SK-N-SH treated with all-trans-retinoic acid at 6 μM for 48 hours (cell line): ENCODE measurements at regions not wholly inside any gene's neighbourhood (a gene's known extent, or its start where the extent isn't known, plus 50 kb on each side); places are given as distances from the start of the nearest gene placed in this dataset.

Source experiments
- ATAC-seq: fragments of 200-7000 bp; cut with Tn5 transposase; 3 replicates; pipeline ENCODE4 v1.9.1; 2020; ENCODE audit warnings: mild to moderate bottlenecking, moderate library complexity
- ARNTL ChIP-seq: fragments of 450-650 bp; formaldehyde crosslinking; IDR thresholded peaks from 2 replicates; pipeline ENCODE4 v1.5.0; 2020; ENCODE audit warnings: low read depth, mild to moderate bottlenecking, moderate library complexity, borderline replicate concordance
- BACH2 ChIP-seq: fragments of 250-450 bp; sonication (Bioruptor Pico); IDR thresholded peaks from 2 replicates; pipeline ENCODE4 v1.9.0; 2021; ENCODE audit warnings: mild to moderate bottlenecking, borderline replicate concordance
- CSDC2 ChIP-seq: fragments of 250-450 bp; sonication (Bioruptor Pico); IDR thresholded peaks from 2 replicates; pipeline ENCODE4 v1.5.0; 2020; ENCODE audit warnings: mild to moderate bottlenecking, moderate library complexity
- ESRRG ChIP-seq: fragments of 250-450 bp; sonication (Bioruptor Pico); IDR thresholded peaks from 2 replicates; pipeline ENCODE4 v1.6.1; 2021; ENCODE audit warnings: mild to moderate bottlenecking
- GLIS3 ChIP-seq: fragments of 250-450 bp; sonication (Bioruptor Pico); IDR thresholded peaks from 2 replicates; pipeline ENCODE4 v1.5.0; 2020; ENCODE audit warnings: mild to moderate bottlenecking, moderate library complexity
- ISL1 ChIP-seq: fragments of 250-450 bp; sonication (Bioruptor Pico); IDR thresholded peaks from 2 replicates; pipeline ENCODE4 v2.1.2; 2022; ENCODE audit warnings: mild to moderate bottlenecking, moderate library complexity
- OSR1 ChIP-seq: fragments of 250-450 bp; sonication (Bioruptor Pico); IDR thresholded peaks from 2 replicates; pipeline ENCODE4 v1.8.0; 2022; ENCODE audit warnings: moderate library complexity, mild to moderate bottlenecking, inconsistent platforms
- PPARA ChIP-seq: fragments of 250-450 bp; sonication (Bioruptor Pico); IDR thresholded peaks from 2 replicates; pipeline ENCODE4 v1.5.0; 2020; ENCODE audit warnings: mild to moderate bottlenecking, borderline replicate concordance
- RARB ChIP-seq: fragments of 250-450 bp; sonication (Bioruptor Pico); IDR thresholded peaks from 2 replicates; pipeline ENCODE4 v1.8.0; 2021; ENCODE audit warnings: mild to moderate bottlenecking, moderate library complexity
- SNAI2 ChIP-seq: fragments of 250-450 bp; sonication (Bioruptor Pico); IDR thresholded peaks from 2 replicates; pipeline ENCODE4 v1.5.0; 2020; ENCODE audit warnings: mild to moderate bottlenecking, moderate library complexity
- TCF4 ChIP-seq: fragments of 250-450 bp; sonication (Bioruptor Pico); IDR thresholded peaks from 2 replicates; pipeline ENCODE4 v1.8.0; 2021; ENCODE audit warnings: mild to moderate bottlenecking, moderate library complexity, borderline replicate concordance
- TOX ChIP-seq: fragments of 250-450 bp; sonication (Bioruptor Pico); IDR thresholded peaks from 2 replicates; pipeline ENCODE4 v1.8.0; 2021; ENCODE audit warnings: mild to moderate bottlenecking, moderate library complexity, borderline replicate concordance
- ZC3H10 ChIP-seq: fragments of 250-450 bp; sonication (Bioruptor Pico); IDR thresholded peaks from 2 replicates; pipeline ENCODE4 v1.5.1; 2021; ENCODE audit warnings: mild to moderate bottlenecking, moderate library complexity
- ZFP3 ChIP-seq: fragments of 250-450 bp; sonication (Bioruptor Pico); IDR thresholded peaks from 2 replicates; pipeline ENCODE4 v1.5.0; 2020; ENCODE audit warnings: mild to moderate bottlenecking, moderate library complexity
- ZFP30 ChIP-seq: fragments of 450-650 bp; formaldehyde crosslinking; IDR thresholded peaks from 2 replicates; pipeline ENCODE4 v1.5.0; 2022; ENCODE audit warnings: mild to moderate bottlenecking, moderate library complexity
- ZNF70 ChIP-seq: fragments of 450-650 bp; formaldehyde crosslinking; IDR thresholded peaks from 2 replicates; pipeline ENCODE4 v1.5.0; 2020; ENCODE audit warnings: mild to moderate bottlenecking, moderate library complexity
- TF ChIP-seq, protein P1 (sequence below): fragments of 250-450 bp; sonication (Bioruptor Pico); IDR thresholded peaks from 2 replicates; pipeline ENCODE4 v1.8.0; 2020; ENCODE audit warnings: mild to moderate bottlenecking, moderate library complexity, borderline replicate concordance
- TF ChIP-seq, protein P2 (sequence below): fragments of 250-450 bp; sonication (Bioruptor Pico); IDR thresholded peaks from 2 replicates; pipeline ENCODE4 v1.5.1; 2020; ENCODE audit warnings: low read depth, mild to moderate bottlenecking, moderate library complexity
- TF ChIP-seq, protein P3 (sequence below): fragments of 250-450 bp; sonication (Bioruptor Pico); IDR thresholded peaks from 2 replicates; pipeline ENCODE4 v1.5.0; 2020; ENCODE audit warnings: mild to moderate bottlenecking, moderate library complexity
- TF ChIP-seq, protein P4 (sequence below): fragments of 250-450 bp; sonication (Bioruptor Pico); IDR thresholded peaks from 2 replicates; pipeline ENCODE4 v1.8.0; 2021; ENCODE audit warnings: low read depth, mild to moderate bottlenecking, moderate library complexity, borderline replicate concordance

DNA sequence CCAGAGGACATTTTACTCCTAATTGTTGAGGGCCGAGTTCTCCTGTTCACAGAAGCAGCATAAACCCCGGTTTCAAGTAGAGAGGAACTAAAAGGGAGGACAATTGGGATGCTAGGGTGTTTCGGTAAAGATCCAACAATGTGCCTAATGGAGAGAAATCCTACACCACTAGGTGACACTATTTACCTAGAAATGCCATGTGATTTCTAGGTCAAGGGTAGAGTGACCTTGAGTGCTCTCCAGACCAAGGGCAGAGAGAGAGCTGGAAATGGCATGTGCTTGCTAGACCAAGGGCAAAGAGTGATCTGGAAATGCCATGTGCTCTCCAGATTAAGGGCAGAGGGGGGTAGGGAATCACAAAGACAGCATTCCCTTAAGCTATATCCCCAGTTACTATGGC, 472.0 kb downstream of the DCDC2C start:
- ATAC-seq = no peak
- TF ChIP-seq ZNF70 (CRISPR knock-in tag) = no peak
- no peak for TF ChIP-seq OSR1 (CRISPR knock-in tag)
- TF ChIP-seq, protein P1, sequence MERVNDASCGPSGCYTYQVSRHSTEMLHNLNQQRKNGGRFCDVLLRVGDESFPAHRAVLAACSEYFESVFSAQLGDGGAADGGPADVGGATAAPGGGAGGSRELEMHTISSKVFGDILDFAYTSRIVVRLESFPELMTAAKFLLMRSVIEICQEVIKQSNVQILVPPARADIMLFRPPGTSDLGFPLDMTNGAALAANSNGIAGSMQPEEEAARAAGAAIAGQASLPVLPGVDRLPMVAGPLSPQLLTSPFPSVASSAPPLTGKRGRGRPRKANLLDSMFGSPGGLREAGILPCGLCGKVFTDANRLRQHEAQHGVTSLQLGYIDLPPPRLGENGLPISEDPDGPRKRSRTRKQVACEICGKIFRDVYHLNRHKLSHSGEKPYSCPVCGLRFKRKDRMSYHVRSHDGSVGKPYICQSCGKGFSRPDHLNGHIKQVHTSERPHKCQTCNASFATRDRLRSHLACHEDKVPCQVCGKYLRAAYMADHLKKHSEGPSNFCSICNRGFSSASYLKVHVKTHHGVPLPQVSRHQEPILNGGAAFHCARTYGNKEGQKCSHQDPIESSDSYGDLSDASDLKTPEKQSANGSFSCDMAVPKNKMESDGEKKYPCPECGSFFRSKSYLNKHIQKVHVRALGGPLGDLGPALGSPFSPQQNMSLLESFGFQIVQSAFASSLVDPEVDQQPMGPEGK = no peak
- no peak for TF ChIP-seq ZFP30 (CRISPR knock-in tag)
- TF ChIP-seq ZFP3 (CRISPR knock-in tag) = no peak
- TF ChIP-seq ISL1 (CRISPR knock-in tag) = no peak
- TF ChIP-seq ARNTL = no peak
- no peak for TF ChIP-seq SNAI2 (CRISPR knock-in tag)
- TF ChIP-seq, protein P2, sequence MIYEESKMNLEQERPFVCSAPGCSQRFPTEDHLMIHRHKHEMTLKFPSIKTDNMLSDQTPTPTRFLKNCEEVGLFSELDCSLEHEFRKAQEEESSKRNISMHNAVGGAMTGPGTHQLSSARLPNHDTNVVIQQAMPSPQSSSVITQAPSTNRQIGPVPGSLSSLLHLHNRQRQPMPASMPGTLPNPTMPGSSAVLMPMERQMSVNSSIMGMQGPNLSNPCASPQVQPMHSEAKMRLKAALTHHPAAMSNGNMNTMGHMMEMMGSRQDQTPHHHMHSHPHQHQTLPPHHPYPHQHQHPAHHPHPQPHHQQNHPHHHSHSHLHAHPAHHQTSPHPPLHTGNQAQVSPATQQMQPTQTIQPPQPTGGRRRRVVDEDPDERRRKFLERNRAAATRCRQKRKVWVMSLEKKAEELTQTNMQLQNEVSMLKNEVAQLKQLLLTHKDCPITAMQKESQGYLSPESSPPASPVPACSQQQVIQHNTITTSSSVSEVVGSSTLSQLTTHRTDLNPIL (CRISPR knock-in tag) = no peak
- no peak for TF ChIP-seq BACH2 (CRISPR knock-in tag)
- TF ChIP-seq ESRRG (CRISPR knock-in tag) = no peak
- TF ChIP-seq TOX (CRISPR knock-in tag) = no peak

DNA sequence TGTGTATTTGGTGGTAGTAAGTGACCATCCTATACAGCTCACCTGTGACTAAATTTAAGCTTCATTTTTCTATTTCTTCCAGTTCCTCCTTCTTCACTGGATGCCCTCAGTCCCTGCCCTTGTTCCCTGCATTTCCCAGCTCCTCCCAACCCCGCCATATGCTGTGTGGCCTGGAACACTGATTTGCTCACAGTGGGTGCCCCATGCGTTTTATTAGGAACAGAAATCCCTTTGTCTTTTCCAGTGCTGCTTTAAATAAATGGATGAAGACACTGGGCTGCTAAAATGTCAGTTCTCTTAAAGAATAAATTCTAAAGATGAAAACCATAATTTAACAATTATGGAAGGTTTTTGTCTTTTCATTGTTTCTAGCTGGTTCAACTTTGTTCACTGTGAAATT, 477.3 kb downstream of the DCDC2C start:
- no peak for ATAC-seq

DNA sequence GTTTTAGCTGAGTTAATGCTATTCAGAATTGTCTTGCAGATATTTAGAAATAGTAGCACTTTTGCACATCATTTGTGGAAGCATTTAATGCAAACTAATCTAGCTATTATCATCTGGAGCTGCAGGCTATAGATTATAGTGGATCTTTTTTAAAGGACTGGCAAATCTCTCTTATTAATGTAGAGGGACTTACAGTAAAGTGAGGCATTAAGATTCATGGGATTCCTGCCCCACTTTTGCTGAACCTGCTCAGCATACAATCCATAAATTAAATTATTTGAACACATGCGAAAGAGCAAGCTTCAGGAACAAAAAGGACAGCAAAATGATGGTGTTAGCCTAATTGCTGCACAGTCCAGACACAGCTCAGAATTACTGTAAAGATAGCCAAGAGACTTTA, 477.7 kb downstream of the DCDC2C start:
- no peak for TF ChIP-seq ISL1 (CRISPR knock-in tag)
- no peak for TF ChIP-seq ZFP3 (CRISPR knock-in tag)
- TF ChIP-seq, protein P3, sequence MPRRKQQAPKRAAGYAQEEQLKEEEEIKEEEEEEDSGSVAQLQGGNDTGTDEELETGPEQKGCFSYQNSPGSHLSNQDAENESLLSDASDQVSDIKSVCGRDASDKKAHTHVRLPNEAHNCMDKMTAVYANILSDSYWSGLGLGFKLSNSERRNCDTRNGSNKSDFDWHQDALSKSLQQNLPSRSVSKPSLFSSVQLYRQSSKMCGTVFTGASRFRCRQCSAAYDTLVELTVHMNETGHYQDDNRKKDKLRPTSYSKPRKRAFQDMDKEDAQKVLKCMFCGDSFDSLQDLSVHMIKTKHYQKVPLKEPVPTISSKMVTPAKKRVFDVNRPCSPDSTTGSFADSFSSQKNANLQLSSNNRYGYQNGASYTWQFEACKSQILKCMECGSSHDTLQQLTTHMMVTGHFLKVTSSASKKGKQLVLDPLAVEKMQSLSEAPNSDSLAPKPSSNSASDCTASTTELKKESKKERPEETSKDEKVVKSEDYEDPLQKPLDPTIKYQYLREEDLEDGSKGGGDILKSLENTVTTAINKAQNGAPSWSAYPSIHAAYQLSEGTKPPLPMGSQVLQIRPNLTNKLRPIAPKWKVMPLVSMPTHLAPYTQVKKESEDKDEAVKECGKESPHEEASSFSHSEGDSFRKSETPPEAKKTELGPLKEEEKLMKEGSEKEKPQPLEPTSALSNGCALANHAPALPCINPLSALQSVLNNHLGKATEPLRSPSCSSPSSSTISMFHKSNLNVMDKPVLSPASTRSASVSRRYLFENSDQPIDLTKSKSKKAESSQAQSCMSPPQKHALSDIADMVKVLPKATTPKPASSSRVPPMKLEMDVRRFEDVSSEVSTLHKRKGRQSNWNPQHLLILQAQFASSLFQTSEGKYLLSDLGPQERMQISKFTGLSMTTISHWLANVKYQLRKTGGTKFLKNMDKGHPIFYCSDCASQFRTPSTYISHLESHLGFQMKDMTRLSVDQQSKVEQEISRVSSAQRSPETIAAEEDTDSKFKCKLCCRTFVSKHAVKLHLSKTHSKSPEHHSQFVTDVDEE (CRISPR knock-in tag) = no peak
- no peak for TF ChIP-seq ZC3H10 (CRISPR knock-in tag)
- TF ChIP-seq, protein P4, sequence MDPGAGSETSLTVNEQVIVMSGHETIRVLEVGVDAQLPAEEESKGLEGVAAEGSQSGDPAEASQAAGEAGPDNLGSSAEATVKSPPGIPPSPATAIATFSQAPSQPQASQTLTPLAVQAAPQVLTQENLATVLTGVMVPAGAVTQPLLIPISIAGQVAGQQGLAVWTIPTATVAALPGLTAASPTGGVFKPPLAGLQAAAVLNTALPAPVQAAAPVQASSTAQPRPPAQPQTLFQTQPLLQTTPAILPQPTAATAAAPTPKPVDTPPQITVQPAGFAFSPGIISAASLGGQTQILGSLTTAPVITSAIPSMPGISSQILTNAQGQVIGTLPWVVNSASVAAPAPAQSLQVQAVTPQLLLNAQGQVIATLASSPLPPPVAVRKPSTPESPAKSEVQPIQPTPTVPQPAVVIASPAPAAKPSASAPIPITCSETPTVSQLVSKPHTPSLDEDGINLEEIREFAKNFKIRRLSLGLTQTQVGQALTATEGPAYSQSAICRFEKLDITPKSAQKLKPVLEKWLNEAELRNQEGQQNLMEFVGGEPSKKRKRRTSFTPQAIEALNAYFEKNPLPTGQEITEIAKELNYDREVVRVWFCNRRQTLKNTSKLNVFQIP = no peak
- TF ChIP-seq, protein P2 (CRISPR knock-in tag) = no peak
- TF ChIP-seq TCF4 (CRISPR knock-in tag) = no peak
- no peak for TF ChIP-seq RARB (CRISPR knock-in tag)
- TF ChIP-seq ZNF70 (CRISPR knock-in tag) = no peak
- no peak for TF ChIP-seq PPARA
- ATAC-seq = no peak

More for the DNA sequence above, 477.3 kb downstream of the DCDC2C start:
- TF ChIP-seq OSR1 (CRISPR knock-in tag) (no peak), GLIS3 (CRISPR knock-in tag) (no peak), BACH2 (CRISPR knock-in tag) (no peak), CSDC2 (CRISPR knock-in tag) (no peak), ZFP3 (CRISPR knock-in tag) (no peak), ZNF70 (CRISPR knock-in tag) (no peak), ISL1 (CRISPR knock-in tag) (no peak)
- TF ChIP-seq, protein P1 = no peak
